ENCODE measurements at regions not wholly inside any gene's neighbourhood (a gene's known extent, or its start where the extent isn't known, plus 50 kb on each side); places are given as distances from the start of the nearest gene placed in this dataset.

- Histone ChIP-seq H3K36me3 (ENCODE audit: control insufficient read depth in 2 of 2, insufficient read depth in 1 of 2, low read length in 2 of 2) (no peaks in the 10 kb centered on the region), H3K4me1 (ENCODE audit: control insufficient read depth, insufficient read depth, low read length) (no peaks in the 10 kb centered on the region), H3K4me3 (ENCODE audit: low read depth, low read length) (no peak overlapping the region), H3K27ac (ENCODE audit: extremely low read depth, low read depth, low read length) (no peak overlapping the region), H3K9me3 (ENCODE audit: control insufficient read depth, insufficient read depth, low read depth, low read length) (no peaks in the 10 kb centered on the region)
- ChIA-PET CTCF (interaction anchor here (0.6 kb wide), 1 partner anchor 868 kb away, joined by 3 read pairs; no protein-coding TSS in a partner anchor), POLR2A (no interaction called here)
- TF ChIP-seq ZNF626 (tag by site-specific recombination; IDR thresholded peaks at IDR 0.05) (no peak), ZSCAN23 (tag by site-specific recombination; IDR thresholded peaks at IDR 0.05) (no peak), ZNF157 (tag by site-specific recombination; IDR thresholded peaks at IDR 0.05) (no peak), ZNF391 (tag by site-specific recombination; IDR thresholded peaks at IDR 0.05; ENCODE audit: borderline replicate concordance, low read depth) (no peak), ZNF610 (tag by site-specific recombination; IDR thresholded peaks at IDR 0.05; ENCODE audit: borderline replicate concordance) (no peak), ZNF639 (tag by site-specific recombination; IDR thresholded peaks at IDR 0.05) (no peak), ZNF629 (tag by site-specific recombination; IDR thresholded peaks at IDR 0.05) (no peak), ZNF449 (tag by site-specific recombination; IDR thresholded peaks at IDR 0.05) (no peak)
Observed at GRCh38 chr4:13920111-13920875, 292.8 kb upstream of the BOD1L1 start.

GRCh38 chr4:13920901-13921300, 293.4 kb upstream of the BOD1L1 start:
- ChIA-PET POLR2A (no interaction called here), CTCF (no interaction called here)
- H3K4me3 ChIP-seq (ENCODE audit: low read depth, low read length): no peak overlapping the region
- H3K9me3 ChIP-seq (ENCODE audit: control insufficient read depth, insufficient read depth, low read depth, low read length): no peaks in the 10 kb centered on the region
- no peak for TF ChIP-seq ZNF26 (tag by site-specific recombination; IDR thresholded peaks at IDR 0.05)
- no peak for TF ChIP-seq ZNF596 (tag by site-specific recombination; IDR thresholded peaks at IDR 0.05)
- TF ChIP-seq ZNF354C (tag by site-specific recombination; IDR thresholded peaks at IDR 0.05; ENCODE audit: borderline replicate concordance, low read depth): no peak
- TF ChIP-seq TCF7L2 (IDR thresholded peaks at IDR 0.05; ENCODE audit: borderline replicate concordance, low read depth, low read length): no peak
- no peak for TF ChIP-seq GLI4 (tag by site-specific recombination; IDR thresholded peaks at IDR 0.05)
- TF ChIP-seq KLF9 (tag by site-specific recombination; IDR thresholded peaks at IDR 0.05; ENCODE audit: low read depth): no peak
- TF ChIP-seq ZSCAN5A (tag by site-specific recombination; IDR thresholded peaks at IDR 0.05): no peak
- no peak for TF ChIP-seq ZNF221 (tag by site-specific recombination; IDR thresholded peaks at IDR 0.05; ENCODE audit: borderline replicate concordance)
- no peak for TF ChIP-seq KLF17 (tag by site-specific recombination; IDR thresholded peaks at IDR 0.05)
- TF ChIP-seq ZNF549 (tag by site-specific recombination; IDR thresholded peaks at IDR 0.05): no peak
- TF ChIP-seq ZNF37A (tag by site-specific recombination; IDR thresholded peaks at IDR 0.05): no peak
- TF ChIP-seq ZNF530 (tag by site-specific recombination; IDR thresholded peaks at IDR 0.05; ENCODE audit: low read depth): no peak
- no peak for TF ChIP-seq ZNF391 (tag by site-specific recombination; IDR thresholded peaks at IDR 0.05; ENCODE audit: borderline replicate concordance, low read depth)
- no peak for TF ChIP-seq ZNF366 (tag by site-specific recombination; conservative IDR thresholded peaks at IDR 0.05)
- TF ChIP-seq ZNF658 (tag by site-specific recombination; IDR thresholded peaks at IDR 0.05): no peak
- no peak for TF ChIP-seq PRDM6 (tag by site-specific recombination; IDR thresholded peaks at IDR 0.05)
- TF ChIP-seq ZNF629 (tag by site-specific recombination; IDR thresholded peaks at IDR 0.05): no peak
- H3K4me1 ChIP-seq (ENCODE audit: control insufficient read depth, insufficient read depth, low read length): no peaks in the 10 kb centered on the region
- no peak overlapping the region for H3K27ac ChIP-seq (ENCODE audit: extremely low read depth, low read depth, low read length)
- no peaks in the 10 kb centered on the region for H3K36me3 ChIP-seq (ENCODE audit: control insufficient read depth in 2 of 2, insufficient read depth in 1 of 2, low read length in 2 of 2)

Data from HEK293 (cell line).